GM12878 (cell line): ENCODE measurements at regions not wholly inside any gene's neighbourhood (a gene's known extent, or its start where the extent isn't known, plus 50 kb on each side); places are given as distances from the start of the nearest gene placed in this dataset.
A peak's percentile ranks its signal among the peaks of the same experiment; 100 is the strongest.

Experiments used
- ATF2 ChIP-seq: IDR thresholded peaks from 2 replicates; pipeline ENCODE4 v1.6.1; 2012; ENCODE audit warnings: low read length, inconsistent platforms
- CBFB ChIP-seq: IDR thresholded peaks from 2 replicates; pipeline ENCODE4 v1.6.1; 2016; ENCODE audit warnings: antibody characterized with exemption, low read depth
- CEBPB ChIP-seq, 2 experiments: fragments of 150-350 bp in 1 of 2; IDR thresholded peaks; 2 replicates each; pipeline ENCODE4 v1.6.1; 2012 to 2014; ENCODE audit warnings: low read depth in 2 of 2, low read length in 2 of 2, borderline replicate concordance in 1 of 2, inconsistent platforms in 1 of 2
- CEBPZ ChIP-seq: fragments of 150-350 bp; IDR thresholded peaks from 2 replicates; pipeline ENCODE4 v1.6.1; 2016; ENCODE audit warnings: low read depth, low read length
- CREM ChIP-seq: IDR thresholded peaks from 2 replicates; pipeline ENCODE4 v1.6.1; 2014; ENCODE audit warnings: antibody characterized with exemption, low read depth
- CTCF ChIP-seq, 3 experiments: IDR thresholded peaks in 2 of 3; conservative IDR thresholded peaks in 1 of 3; 2 replicates each; pipeline ENCODE4 v1.5.1; 2011; ENCODE audit warnings: low read depth in 3 of 3, low read length in 3 of 3, mild to moderate bottlenecking in 3 of 3, control low read depth in 2 of 3, moderate library complexity in 2 of 3, inconsistent platforms in 1 of 3, mixed read lengths in 1 of 3; ENCODE audit not compliant: control insufficient read depth in 2 of 3, insufficient read depth in 1 of 3; ENCODE audit errors: extremely low read depth in 1 of 3
- E2F8 ChIP-seq: fragments of 450-650 bp; IDR thresholded peaks from 2 replicates; pipeline ENCODE4 v1.6.1; 2018; ENCODE audit warnings: mild to moderate bottlenecking, low read depth, moderate library complexity; ENCODE audit not compliant: partially characterized antibody
- EGR1 ChIP-seq, 2 experiments: IDR thresholded peaks; 1 replicate in 1 of 2; 2 replicates in 1 of 2; pipeline ENCODE4 v1.6.1; 2011 to 2012; ENCODE audit warnings: low read depth in 2 of 2, low read length in 2 of 2, borderline replicate concordance in 1 of 2, mild to moderate bottlenecking in 1 of 2, moderate library complexity in 1 of 2
- EP300 ChIP-seq, 2 experiments: fragments of 150-350 bp in 1 of 2; IDR thresholded peaks; 2 replicates each; pipeline ENCODE4 v1.6.1; 2011 to 2012; ENCODE audit warnings: low read depth in 2 of 2, low read length in 2 of 2, borderline replicate concordance in 1 of 2, improper control_type of control experiment in 1 of 2, inconsistent platforms in 1 of 2; ENCODE audit not compliant: control insufficient read depth in 1 of 2
- IKZF1 ChIP-seq: fragments of 450-650 bp; conservative IDR thresholded peaks from 2 replicates; pipeline ENCODE4 v1.6.1; 2017; ENCODE audit warnings: antibody characterized with exemption, mild to moderate bottlenecking
- JUND ChIP-seq: IDR thresholded peaks from 2 replicates; pipeline ENCODE4 v1.6.1; 2012; ENCODE audit warnings: low read depth, mild to moderate bottlenecking, low read length, improper control_type of control experiment, moderate library complexity
- MTA3 ChIP-seq: IDR thresholded peaks from 2 replicates; pipeline ENCODE4 v1.6.1; 2012; ENCODE audit warnings: low read length, inconsistent platforms, borderline replicate concordance
- MYC ChIP-seq: IDR thresholded peaks from 2 replicates; pipeline ENCODE4 v1.6.1; 2011; ENCODE audit warnings: mild to moderate bottlenecking, low read length, moderate library complexity, inconsistent platforms; ENCODE audit not compliant: insufficient read depth, insufficient replicate concordance, insufficient read length, severe bottlenecking
- NFYB ChIP-seq: IDR thresholded peaks from 2 replicates; pipeline ENCODE4 v1.6.1; 2011; ENCODE audit warnings: low read depth, mild to moderate bottlenecking, low read length, improper control_type of control experiment, moderate library complexity; ENCODE audit not compliant: insufficient read depth
- NRF1 ChIP-seq: conservative IDR thresholded peaks from 2 replicates; pipeline ENCODE4 v1.6.1; 2011; ENCODE audit warnings: mild to moderate bottlenecking, low read depth, low read length, improper control_type of control experiment
- RAD51 ChIP-seq: fragments of 450-650 bp; IDR thresholded peaks from 2 replicates; pipeline ENCODE4 v1.6.1; 2016; ENCODE audit warnings: moderate library complexity, mild to moderate bottlenecking, inconsistent platforms
- SREBF1 ChIP-seq: IDR thresholded peaks from 2 replicates; pipeline ENCODE4 v1.6.1; 2012; ENCODE audit warnings: mild to moderate bottlenecking, low read length
- SRF ChIP-seq, 2 experiments: IDR thresholded peaks; 2 replicates each; pipeline ENCODE4 v1.6.1; 2011; ENCODE audit warnings: low read depth in 2 of 2, low read length in 2 of 2, mild to moderate bottlenecking in 1 of 2, moderate library complexity in 1 of 2
- SUPT20H ChIP-seq: IDR thresholded peaks from 2 replicates; pipeline ENCODE4 v1.6.1; 2011; ENCODE audit warnings: low read depth, mild to moderate bottlenecking, low read length, moderate library complexity, borderline replicate concordance; ENCODE audit not compliant: control insufficient read depth
- TAF1 ChIP-seq: IDR thresholded peaks from 2 replicates; pipeline ENCODE4 v1.6.1; 2011; ENCODE audit warnings: mild to moderate bottlenecking, low read depth, low read length, borderline replicate concordance
- YY1 ChIP-seq: IDR thresholded peaks from 2 replicates; pipeline ENCODE4 v1.6.1; 2011; ENCODE audit warnings: low read depth, mild to moderate bottlenecking, low read length
- ZNF207 ChIP-seq: fragments of 450-650 bp; IDR thresholded peaks from 2 replicates; pipeline ENCODE4 v1.6.1; 2014; ENCODE audit warnings: antibody characterized with exemption, mild to moderate bottlenecking, borderline replicate concordance

- TF ChIP-seq CEBPZ (no peak), RAD51 (no peak), SREBF1 (no peak), E2F8 (no peak), ATF2 (no peak), MYC (no peak), CBFB (no peak), EP300 (IDR thresholded peaks at IDR 0.05; ENCODE audit: borderline replicate concordance in 1 of 2, control insufficient read depth in 1 of 2, low read depth in 2 of 2, low read length in 2 of 2) (peak in 1 of 2 experiments; percentile 47; a peak in 1 of 4 replicates), NRF1 (no peak), CTCF (IDR thresholded peaks at IDR 0.05 in 2 of 3, conservative IDR thresholded peaks at IDR 0.05 in 1 of 3; ENCODE audit: control insufficient read depth in 2 of 3, extremely low read depth in 1 of 3, insufficient read depth in 1 of 3, low read depth in 3 of 3, low read length in 3 of 3) (no peak), CREM (no peak), JUND (no peak), NFYB (no peak), YY1 (no peak), ZNF207 (no peak), EGR1 (IDR thresholded peaks at IDR 0.05; ENCODE audit: borderline replicate concordance in 1 of 2, low read depth in 2 of 2, low read length in 2 of 2) (no peak), IKZF1 (peak; percentile 47), SUPT20H (no peak), SRF (IDR thresholded peaks at IDR 0.05; ENCODE audit: low read depth in 2 of 2, low read length in 2 of 2) (no peak), CEBPB (IDR thresholded peaks at IDR 0.05; ENCODE audit: borderline replicate concordance in 1 of 2, low read depth in 2 of 2, low read length in 2 of 2) (no peak), MTA3 (no peak), TAF1 (no peak)
These were observed 127.8 kb upstream of the DDX18 start (continued) for GRCh38 chr2:117686699-117687098.
